ENCODE measurements at regions not wholly inside any gene's neighbourhood (a gene's known extent, or its start where the extent isn't known, plus 50 kb on each side); places are given as distances from the start of the nearest gene placed in this dataset.

- DNase-seq (no peak), FAIRE-seq (no peak)
- no peak overlapping the region for H3K4me3 ChIP-seq (ENCODE audit: low read length in 3 of 3)
- no peak overlapping the region for H3K9ac ChIP-seq (ENCODE audit: low read length in 3 of 3)
- no peaks in the 10 kb centered on the region for H3K4me1 ChIP-seq (ENCODE audit: control insufficient read depth in 2 of 3, insufficient read depth in 2 of 3, low read depth in 1 of 3, low read length in 3 of 3)
- no peaks in the 10 kb centered on the region for H3K36me3 ChIP-seq (ENCODE audit: control insufficient read depth in 2 of 3, insufficient read depth in 3 of 3, low read length in 3 of 3)
- H3K9me3 ChIP-seq (ENCODE audit: control insufficient read depth in 2 of 3, insufficient read depth in 1 of 3, low read length in 3 of 3), result peaks cover 0 to 7% (median 0%) of the 10 kb centered on the region in 3 donors
- no peak for TF ChIP-seq CTCF (IDR thresholded peaks at IDR 0.05; ENCODE audit: borderline replicate concordance, extremely low read depth, insufficient read depth)
- no peaks in the 10 kb centered on the region for H3K27me3 ChIP-seq (ENCODE audit: control insufficient read depth, insufficient read depth, low read length)
- no peak overlapping the region for H3K27ac ChIP-seq (ENCODE audit: low read depth in 2 of 2, low read length in 2 of 2)
- intact Hi-C loops (cut with DNase I), result no loop called here
Measured at GRCh38 chr14:28931999-28932398, 165.4 kb downstream of the FOXG1 start.

- no peak overlapping the region for H3K9ac ChIP-seq (ENCODE audit: low read length in 3 of 3)
- intact Hi-C loops (cut with DNase I), result no loop called here
- H3K27ac ChIP-seq (ENCODE audit: low read depth in 2 of 2, low read length in 2 of 2), result no peak overlapping the region
- DNase-seq (no peak), FAIRE-seq (peak; percentile 25)
- no peak overlapping the region for H3K4me3 ChIP-seq (ENCODE audit: low read length in 3 of 3)
- no peaks in the 10 kb centered on the region for H3K4me1 ChIP-seq (ENCODE audit: control insufficient read depth in 2 of 3, insufficient read depth in 2 of 3, low read depth in 1 of 3, low read length in 3 of 3)
- no peaks in the 10 kb centered on the region for H3K36me3 ChIP-seq (ENCODE audit: control insufficient read depth in 2 of 3, insufficient read depth in 3 of 3, low read length in 3 of 3)
- peaks cover 0 to 7% (median 0%) of the 10 kb centered on the region in 3 donors for H3K9me3 ChIP-seq (ENCODE audit: control insufficient read depth in 2 of 3, insufficient read depth in 1 of 3, low read length in 3 of 3)
- H3K27me3 ChIP-seq (ENCODE audit: control insufficient read depth, insufficient read depth, low read length), result no peaks in the 10 kb centered on the region
- TF ChIP-seq CTCF (IDR thresholded peaks at IDR 0.05; ENCODE audit: borderline replicate concordance, extremely low read depth, insufficient read depth), result no peak
Measured at GRCh38 chr14:28936601-28937000, 170.0 kb downstream of the FOXG1 start.

GRCh38 chr14:28941758-28942157, 175.2 kb downstream of the FOXG1 start:
- no peak for TF ChIP-seq CTCF (IDR thresholded peaks at IDR 0.05; ENCODE audit: borderline replicate concordance, extremely low read depth, insufficient read depth)
- intact Hi-C loops (cut with DNase I), result no loop called here
- Histone ChIP-seq H3K4me3 (ENCODE audit: low read length in 3 of 3) (no peak overlapping the region), H3K36me3 (ENCODE audit: control insufficient read depth in 2 of 3, insufficient read depth in 3 of 3, low read length in 3 of 3) (no peaks in the 10 kb centered on the region), H3K27me3 (ENCODE audit: control insufficient read depth, insufficient read depth, low read length) (no peaks in the 10 kb centered on the region), H3K4me1 (ENCODE audit: control insufficient read depth in 2 of 3, insufficient read depth in 2 of 3, low read depth in 1 of 3, low read length in 3 of 3) (no peaks in the 10 kb centered on the region), H3K9me3 (ENCODE audit: control insufficient read depth in 2 of 3, insufficient read depth in 1 of 3, low read length in 3 of 3) (no peaks in the 10 kb centered on the region), H3K9ac (ENCODE audit: low read length in 3 of 3) (no peak overlapping the region), H3K27ac (ENCODE audit: low read depth in 2 of 2, low read length in 2 of 2) (no peak overlapping the region)
- no peak for FAIRE-seq
- no peak for DNase-seq

GRCh38 chr14:28944605-28945004, 178.0 kb downstream of the FOXG1 start:
- no peaks in the 10 kb centered on the region for H3K9me3 ChIP-seq (ENCODE audit: control insufficient read depth in 2 of 3, insufficient read depth in 1 of 3, low read length in 3 of 3)
- no peak for FAIRE-seq
- H3K27me3 ChIP-seq (ENCODE audit: control insufficient read depth, insufficient read depth, low read length), result no peaks in the 10 kb centered on the region
- H3K36me3 ChIP-seq (ENCODE audit: control insufficient read depth in 2 of 3, insufficient read depth in 3 of 3, low read length in 3 of 3), result no peaks in the 10 kb centered on the region
- H3K27ac ChIP-seq (ENCODE audit: low read depth in 2 of 2, low read length in 2 of 2), result no peak overlapping the region
- DNase-seq, result no peak
- no peak for TF ChIP-seq CTCF (IDR thresholded peaks at IDR 0.05; ENCODE audit: borderline replicate concordance, extremely low read depth, insufficient read depth)
- H3K4me3 ChIP-seq (ENCODE audit: low read length in 3 of 3), result no peak overlapping the region
- no peaks in the 10 kb centered on the region for H3K4me1 ChIP-seq (ENCODE audit: control insufficient read depth in 2 of 3, insufficient read depth in 2 of 3, low read depth in 1 of 3, low read length in 3 of 3)
- no peak overlapping the region for H3K9ac ChIP-seq (ENCODE audit: low read length in 3 of 3)
- intact Hi-C loops (cut with DNase I), result no loop called here
